NT2/D1 (cell line): ENCODE measurements at regions not wholly inside any gene's neighbourhood (a gene's known extent, or its start where the extent isn't known, plus 50 kb on each side); places are given as distances from the start of the nearest gene placed in this dataset.
A peak's percentile ranks its signal among the peaks of the same experiment; 100 is the strongest.

Experiments used
- DNase-seq: peaks from one replicate; pipeline ENCODE4 v3.0.0-alpha.2; 2011; ENCODE audit warnings: low read depth, low spot score
- H3K27me3 ChIP-seq: 2 replicates; pipeline ENCODE4 v1.6.0; 2011; ENCODE audit warnings: mild to moderate bottlenecking; ENCODE audit not compliant: insufficient read length, insufficient read depth
- H3K36me3 ChIP-seq: 2 replicates; pipeline ENCODE4 v1.6.1; 2011; ENCODE audit warnings: mild to moderate bottlenecking, low read length, mixed read lengths; ENCODE audit not compliant: insufficient read depth, insufficient read length
- H3K4me1 ChIP-seq: 2 replicates; pipeline ENCODE4 v1.5.1; 2011; ENCODE audit not compliant: insufficient read depth, insufficient read length
- H3K4me3 ChIP-seq: 2 replicates; pipeline ENCODE4 v1.5.1; 2011; ENCODE audit warnings: low read depth; ENCODE audit not compliant: insufficient read length
- H3K9ac ChIP-seq: 2 replicates; pipeline ENCODE4 v1.6.0; 2011; ENCODE audit warnings: low read depth; ENCODE audit not compliant: insufficient read length
- H3K9me3 ChIP-seq: 2 replicates; pipeline ENCODE4 v1.5.1; 2011; ENCODE audit warnings: mild to moderate bottlenecking, low read length; ENCODE audit not compliant: insufficient read depth
- SUZ12 ChIP-seq: IDR thresholded peaks from 2 replicates; pipeline ENCODE4 v1.6.1; 2011; ENCODE audit not compliant: insufficient read length, insufficient read depth; ENCODE audit errors: extremely low read depth
- YY1 ChIP-seq: IDR thresholded peaks from 2 replicates; pipeline ENCODE4 v1.6.1; 2011; ENCODE audit not compliant: insufficient read length, insufficient read depth
- ZNF274 ChIP-seq: IDR thresholded peaks from 2 replicates; pipeline ENCODE4 v1.6.1; 2011; ENCODE audit warnings: mild to moderate bottlenecking, low read depth, low read length

DNA sequence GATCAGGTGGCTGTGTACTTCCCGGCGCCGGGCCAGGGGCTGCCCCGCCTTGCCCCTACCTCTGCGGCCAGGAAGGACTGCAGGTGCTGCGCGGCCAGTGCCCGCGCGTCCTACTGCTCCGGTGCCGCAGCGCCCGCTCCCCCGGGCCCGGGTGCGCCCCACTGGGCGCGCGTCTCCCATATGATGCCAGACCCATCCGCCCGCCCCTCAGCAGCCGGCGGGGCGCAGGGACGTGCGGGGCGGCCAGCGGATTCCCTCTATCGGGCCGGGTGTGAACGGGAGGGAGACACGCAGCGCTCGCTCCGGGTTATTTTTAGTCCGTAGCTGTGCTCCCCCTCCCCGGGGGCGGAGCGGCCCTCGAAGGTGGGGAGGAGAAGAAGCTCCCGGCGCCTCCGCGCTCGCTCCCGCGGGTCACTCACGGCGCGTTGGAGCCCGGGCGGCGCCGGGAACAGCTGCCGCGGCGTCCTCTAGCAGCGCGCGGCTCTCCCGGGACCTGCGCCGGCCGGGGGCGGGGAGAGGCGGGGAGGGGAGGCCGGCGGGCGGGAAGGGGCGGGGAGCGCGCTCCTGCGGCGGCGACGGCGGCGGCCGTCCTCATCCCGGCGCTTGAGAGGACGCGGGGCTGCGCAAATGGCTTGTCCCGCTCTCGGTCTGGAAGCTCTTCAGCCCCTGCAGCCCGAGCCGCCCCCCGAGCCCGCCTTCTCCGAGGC, 103.6 kb downstream of the UCHL1 start:
- TF ChIP-seq ZNF274, result no peak
- no peak for TF ChIP-seq SUZ12
- Histone ChIP-seq H3K27me3 (peaks cover 75% of the 10 kb centered on the region), H3K9me3 (no peaks in the 10 kb centered on the region), H3K36me3 (no peaks in the 10 kb centered on the region), H3K9ac (no peak overlapping the region), H3K4me3 (peak overlapping the region; percentile 42), H3K4me1 (no peaks in the 10 kb centered on the region)
- no peak for DNase-seq

DNA sequence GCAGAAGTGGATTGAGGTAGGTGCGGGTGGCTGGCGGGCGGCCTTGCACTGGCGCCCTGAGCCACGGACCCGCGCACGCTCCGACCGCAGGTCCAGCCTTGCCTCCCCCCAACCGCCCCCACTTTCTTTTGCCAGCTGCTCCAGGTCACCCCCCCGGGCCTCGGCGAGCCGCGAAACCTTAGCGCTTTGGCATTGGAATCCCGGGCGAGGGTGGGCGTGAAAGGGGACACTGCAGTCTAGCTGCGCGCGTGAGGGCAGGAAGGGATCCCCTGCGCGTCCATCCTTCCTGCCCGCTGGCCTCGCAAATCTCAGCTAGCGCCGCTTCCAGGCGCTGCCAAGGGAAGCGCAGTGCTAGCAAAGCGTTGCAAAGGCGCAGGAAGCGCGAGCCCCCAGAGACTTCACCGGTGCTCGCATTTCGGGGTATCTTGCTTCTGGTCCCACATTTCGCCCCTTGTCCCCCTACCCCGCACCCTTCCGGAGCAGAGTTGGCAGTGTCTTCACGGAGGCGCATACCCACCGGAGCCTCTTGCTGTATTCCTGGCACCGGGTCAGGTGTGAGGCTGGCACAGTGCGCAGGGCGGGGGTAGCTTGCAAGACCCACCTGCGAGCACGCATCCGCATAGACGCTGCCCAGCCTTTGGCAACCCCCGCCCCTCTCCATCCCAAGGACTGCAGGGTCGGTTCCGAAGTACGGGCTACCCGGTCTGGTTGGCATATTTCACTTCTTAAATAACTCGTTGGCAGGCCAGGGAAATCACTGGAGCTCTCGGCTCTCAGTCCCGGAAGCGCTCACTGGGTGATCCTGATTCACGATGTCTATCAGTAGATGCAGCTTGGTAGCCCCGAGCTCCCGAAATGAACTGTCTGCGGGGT, 104.4 kb downstream of the UCHL1 start:
- H3K4me3 ChIP-seq, result peak overlapping the region; percentile 42

DNA sequence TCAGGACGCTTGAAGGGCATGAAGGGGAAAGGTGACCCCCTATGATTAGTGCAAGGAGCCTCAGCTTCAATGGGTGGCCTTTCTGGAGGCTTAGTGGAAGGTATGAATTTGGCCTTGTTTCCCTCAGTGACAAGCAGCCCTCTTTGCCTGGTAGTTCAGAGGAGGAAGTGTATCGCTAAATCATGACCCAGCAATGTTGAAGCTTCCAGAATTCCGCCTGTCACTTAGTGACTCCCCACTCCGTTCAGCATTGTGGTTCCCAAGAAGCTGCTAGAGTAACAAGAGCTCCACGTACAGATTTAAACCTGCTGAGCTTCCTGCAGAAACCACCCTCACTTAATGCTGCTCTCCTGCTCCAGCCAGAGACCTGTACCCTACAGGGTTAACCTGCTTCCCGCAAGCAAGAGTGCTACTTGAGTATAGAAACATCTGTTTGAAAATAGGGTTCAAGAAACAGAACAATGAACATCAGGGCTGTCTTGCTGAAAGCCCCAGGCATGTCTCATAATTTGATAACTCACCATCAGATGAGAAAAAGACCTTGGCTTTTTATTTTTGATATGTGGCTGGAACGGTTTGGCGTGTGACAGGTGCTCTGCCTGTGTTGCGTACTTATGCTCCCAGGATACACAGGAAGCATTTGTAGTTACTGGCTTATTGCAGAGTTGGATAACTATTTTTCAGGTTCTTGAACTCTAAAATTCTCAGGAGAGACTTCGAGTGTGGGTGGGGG, 105.2 kb downstream of the UCHL1 start:
- TF ChIP-seq ZNF274 (no peak), YY1 (no peak), SUZ12 (no peak)
- Histone ChIP-seq H3K9me3 (no peaks in the 10 kb centered on the region), H3K27me3 (peaks cover 83% of the 10 kb centered on the region), H3K36me3 (no peaks in the 10 kb centered on the region), H3K4me1 (peaks cover 2% of the 10 kb centered on the region), H3K9ac (no peak overlapping the region), H3K4me3 (no peak overlapping the region)
- no peak for DNase-seq

More for the DNA sequence above, 104.4 kb downstream of the UCHL1 start:
- Histone ChIP-seq H3K36me3 (no peaks in the 10 kb centered on the region), H3K9me3 (no peaks in the 10 kb centered on the region), H3K27me3 (peaks cover 83% of the 10 kb centered on the region), H3K9ac (peak overlapping the region; percentile 42), H3K4me1 (peaks cover 2% of the 10 kb centered on the region)
- no peak for TF ChIP-seq ZNF274
- peak; percentile 71 for TF ChIP-seq SUZ12
- DNase-seq, result no peak

DNA sequence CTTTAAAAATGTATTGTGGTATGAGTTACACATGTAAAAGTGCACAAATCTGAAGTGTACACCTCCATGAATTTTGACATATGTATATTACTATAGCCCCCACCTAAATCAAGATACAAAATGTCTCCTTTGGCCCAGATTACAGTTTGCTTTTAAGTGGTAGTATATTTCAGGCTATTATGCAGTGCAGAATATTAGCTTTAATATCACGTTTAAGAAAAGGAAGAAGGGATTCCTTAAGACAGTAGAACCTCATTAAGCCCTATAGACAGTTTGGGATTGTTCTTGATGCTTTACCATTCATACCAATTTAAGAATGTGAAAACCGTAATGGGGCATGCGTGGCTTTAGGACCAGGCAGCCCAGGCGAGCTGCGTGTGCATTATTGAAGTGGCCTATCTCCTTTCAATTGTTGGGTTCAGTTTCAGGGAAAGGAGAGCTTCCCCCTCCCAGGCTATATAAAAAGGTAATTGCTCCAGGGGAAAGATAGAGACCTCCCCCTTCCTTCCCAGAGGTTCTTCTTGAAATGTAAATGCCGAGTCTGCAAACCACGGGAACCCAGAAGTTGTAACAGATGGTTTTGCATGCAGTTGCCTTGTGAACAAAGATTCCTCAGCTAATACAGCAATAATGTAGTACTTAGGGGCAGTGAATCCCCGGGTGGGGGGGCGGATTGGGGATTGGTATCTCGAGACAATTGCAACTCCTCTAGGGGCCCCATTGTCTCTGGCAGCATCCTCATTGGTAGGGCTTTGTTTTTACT, 106.1 kb downstream of the UCHL1 start:
- TF ChIP-seq SUZ12, result no peak
- TF ChIP-seq YY1, result no peak
- TF ChIP-seq ZNF274, result no peak
- H3K9me3 ChIP-seq, result no peaks in the 10 kb centered on the region
- peak; percentile 88 for DNase-seq
- H3K4me1 ChIP-seq, result peaks cover 2% of the 10 kb centered on the region
- H3K36me3 ChIP-seq, result no peaks in the 10 kb centered on the region
- peaks cover 85% of the 10 kb centered on the region for H3K27me3 ChIP-seq
- no peak overlapping the region for H3K9ac ChIP-seq
- H3K4me3 ChIP-seq, result no peak overlapping the region

DNA sequence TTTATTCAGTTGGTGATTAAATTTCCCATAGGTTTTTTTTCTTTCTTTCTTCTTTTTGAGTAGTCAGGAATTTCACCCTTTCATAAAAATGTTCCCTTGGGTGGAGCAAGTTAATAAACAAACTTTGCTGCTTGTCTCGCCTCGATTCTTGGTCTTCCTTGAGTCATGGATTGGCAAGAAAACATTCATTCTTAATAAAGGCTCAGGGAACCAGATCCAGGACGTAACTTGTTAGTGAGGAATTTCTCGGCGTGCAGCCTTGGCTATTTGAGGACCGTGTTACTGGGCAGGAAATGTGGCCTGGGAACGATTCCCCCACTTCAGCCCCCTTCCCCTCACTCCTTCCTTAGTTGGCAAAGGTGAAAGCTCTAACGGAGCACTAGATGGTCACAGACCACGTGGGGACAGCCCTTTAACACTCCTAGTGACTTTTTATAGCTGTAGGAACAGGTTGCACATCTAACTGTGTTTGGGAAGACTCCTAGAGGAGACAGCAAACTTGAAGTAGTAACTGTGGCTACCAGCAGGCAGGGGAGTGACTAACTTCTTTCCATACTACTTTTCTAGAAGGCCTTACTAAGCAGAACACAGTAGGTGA, 106.8 kb downstream of the UCHL1 start:
- Histone ChIP-seq H3K9me3 (no peaks in the 10 kb centered on the region), H3K4me1 (peaks cover 2% of the 10 kb centered on the region), H3K27me3 (peaks cover 78% of the 10 kb centered on the region), H3K36me3 (no peaks in the 10 kb centered on the region), H3K9ac (no peak overlapping the region), H3K4me3 (peak overlapping the region; percentile 6)
- TF ChIP-seq SUZ12 (no peak), ZNF274 (no peak), YY1 (no peak)
- DNase-seq, result no peak

DNA sequence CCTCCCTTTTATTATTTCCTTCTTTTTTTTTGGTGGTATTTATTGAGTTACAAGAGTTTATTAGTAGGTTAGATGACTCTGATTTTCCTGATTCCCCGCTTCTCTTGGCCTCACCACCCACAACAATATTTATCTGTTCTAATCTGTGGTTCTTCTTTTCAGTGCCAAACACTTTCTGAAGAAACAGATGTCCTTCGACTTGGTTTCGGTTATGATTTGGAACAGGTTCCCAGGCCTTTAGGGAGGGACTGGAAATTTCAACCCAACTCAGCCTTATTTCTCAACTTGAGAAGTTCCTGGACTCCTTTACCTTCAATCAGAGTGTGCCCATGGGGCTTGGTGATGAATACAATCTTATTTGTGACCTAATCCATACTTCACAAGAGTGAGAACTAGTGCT, 108.1 kb downstream of the UCHL1 start:
- no peak overlapping the region for H3K4me3 ChIP-seq
- H3K9ac ChIP-seq, result no peak overlapping the region
- H3K27me3 ChIP-seq, result peaks cover 64% of the 10 kb centered on the region
- DNase-seq, result no peak
- H3K9me3 ChIP-seq, result no peaks in the 10 kb centered on the region
- no peaks in the 10 kb centered on the region for H3K36me3 ChIP-seq
- TF ChIP-seq SUZ12 (no peak), YY1 (no peak), ZNF274 (no peak)
- H3K4me1 ChIP-seq, result peaks cover 2% of the 10 kb centered on the region
